ENCODE measurements at regions not wholly inside any gene's neighbourhood (a gene's known extent, or its start where the extent isn't known, plus 50 kb on each side); places are given as distances from the start of the nearest gene placed in this dataset.
"Not testable (repeated sequence)": the region's sequence is repeated elsewhere in the genome, so short reads cannot be mapped to it uniquely, and the experiment has no call there.

- intact Hi-C loops (cut with micrococcal nuclease), result no loop called here
- TF ChIP-seq CTCF (IDR thresholded peaks at IDR 0.05; ENCODE audit: borderline replicate concordance), result peak; percentile 48
- no peak for DNase-seq
- H3K4me1 ChIP-seq, result no peaks in the 10 kb centered on the region
- no peak overlapping the region for H3K4me3 ChIP-seq
- H3K36me3 ChIP-seq, result no peaks in the 10 kb centered on the region
- H3K27me3 ChIP-seq (ENCODE audit: low read depth), result peaks cover 17% of the 10 kb centered on the region
- H3K9me3 ChIP-seq (replicated peaks), result no peaks in the 10 kb centered on the region
- no peak overlapping the region for H3K27ac ChIP-seq (replicated peaks)
Measured at GRCh38 chr22:34414467-34415440, 494.5 kb upstream of the LARGE1 start.

DNA sequence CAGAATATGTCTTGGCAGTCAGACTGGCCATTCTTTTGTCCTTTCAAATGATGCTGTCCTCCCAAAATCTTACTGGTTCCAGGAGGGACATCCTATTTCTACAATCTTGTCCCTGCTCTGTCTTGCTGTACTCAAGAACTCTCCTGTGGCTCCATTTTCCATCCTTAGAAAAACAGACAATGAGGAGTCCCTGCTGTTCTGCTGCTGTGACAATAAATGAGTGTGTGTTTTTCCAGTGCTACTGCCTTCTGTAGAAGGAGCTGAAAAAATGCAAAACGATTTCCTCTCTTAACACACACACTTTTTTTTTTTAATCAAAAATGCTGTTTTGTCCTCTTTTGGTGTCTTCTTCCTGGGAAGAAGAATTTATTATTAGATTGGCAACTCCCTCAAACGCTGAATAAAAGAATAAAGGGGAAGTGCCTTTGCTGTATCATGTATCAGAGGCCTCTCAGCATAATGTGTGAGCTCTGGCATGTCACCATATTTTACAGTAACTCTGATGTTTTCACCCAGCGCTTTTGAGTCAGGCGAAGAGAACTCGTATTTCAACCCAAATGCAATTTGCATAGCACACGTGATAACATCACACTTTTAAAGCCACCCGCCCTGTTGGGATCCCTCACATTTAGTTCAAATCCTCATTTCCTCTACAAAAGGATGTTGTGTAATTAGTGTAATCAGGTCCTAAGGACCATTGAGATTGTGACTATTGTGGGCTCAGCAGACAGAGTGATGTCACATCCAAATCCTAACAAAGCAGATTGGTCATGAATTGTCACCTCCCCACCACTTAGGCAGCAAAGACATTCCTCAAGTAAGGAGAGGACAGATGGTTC is 496.0 kb upstream of the LARGE1 start:
- Histone ChIP-seq H3K4me1 (no peaks in the 10 kb centered on the region), H3K9me3 (replicated peaks) (no peaks in the 10 kb centered on the region), H3K36me3 (no peaks in the 10 kb centered on the region), H3K27me3 (ENCODE audit: low read depth) (peaks cover 4% of the 10 kb centered on the region), H3K27ac (replicated peaks) (no peak overlapping the region), H3K4me3 (no peak overlapping the region)
- intact Hi-C loops (cut with micrococcal nuclease), result no loop called here
- no peak for TF ChIP-seq CTCF (IDR thresholded peaks at IDR 0.05; ENCODE audit: borderline replicate concordance)
- DNase-seq, result no peak

GRCh38 chr22:34422948-34423347 is 502.7 kb upstream of the LARGE1 start:
- H3K36me3 ChIP-seq; intact Hi-C loops (cut with micrococcal nuclease); H3K4me1 ChIP-seq; H3K4me3 ChIP-seq; H3K27ac ChIP-seq (replicated peaks); H3K9me3 ChIP-seq (replicated peaks); DNase-seq: not testable (repeated sequence)
- H3K27me3 ChIP-seq (ENCODE audit: low read depth), result peaks cover 29% of the 10 kb centered on the region

DNA sequence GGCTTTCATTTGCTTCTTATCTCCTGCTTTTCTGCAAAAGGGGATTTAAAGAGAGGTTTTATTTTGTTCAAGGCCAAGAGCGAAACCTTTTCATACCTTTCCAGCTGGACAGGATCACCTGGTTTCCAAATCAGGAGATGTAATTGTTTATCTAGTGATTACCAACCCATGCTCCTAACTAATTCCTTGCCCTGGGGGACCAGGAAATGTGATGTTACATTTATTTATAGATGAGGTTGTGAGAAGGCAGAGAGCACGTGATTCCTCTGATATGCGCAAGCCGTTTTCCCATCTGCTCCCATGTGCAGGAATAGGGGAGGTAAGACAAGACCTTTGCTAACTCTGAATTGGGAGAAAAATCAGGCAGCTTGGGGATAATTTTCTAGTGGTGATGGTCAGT is 507.2 kb upstream of the LARGE1 start:
- H3K4me1 ChIP-seq, result no peaks in the 10 kb centered on the region
- intact Hi-C loops (cut with micrococcal nuclease), result no loop called here
- TF ChIP-seq CTCF (IDR thresholded peaks at IDR 0.05; ENCODE audit: borderline replicate concordance), result no peak
- H3K27ac ChIP-seq (replicated peaks), result no peak overlapping the region
- H3K27me3 ChIP-seq (ENCODE audit: low read depth), result peaks cover 58% of the 10 kb centered on the region
- no peak for DNase-seq
- H3K36me3 ChIP-seq, result no peaks in the 10 kb centered on the region
- no peak overlapping the region for H3K4me3 ChIP-seq
- H3K9me3 ChIP-seq (replicated peaks), result no peaks in the 10 kb centered on the region

- Histone ChIP-seq H3K4me1 (no peaks in the 10 kb centered on the region), H3K9me3 (replicated peaks) (no peaks in the 10 kb centered on the region), H3K4me3 (no peak overlapping the region), H3K27me3 (ENCODE audit: low read depth) (peaks cover 62% of the 10 kb centered on the region), H3K36me3 (no peaks in the 10 kb centered on the region), H3K27ac (replicated peaks) (no peak overlapping the region)
- intact Hi-C loops (cut with micrococcal nuclease), result no loop called here
- DNase-seq, result no peak
- TF ChIP-seq CTCF (IDR thresholded peaks at IDR 0.05; ENCODE audit: borderline replicate concordance), result no peak
Measured at GRCh38 chr22:34427841-34428240, 507.6 kb upstream of the LARGE1 start.

Measured in left ventricle myocardium inferior (tissue), 1 donor.